Epithelial cell of proximal tubule (primary cell): ENCODE measurements at regions not wholly inside any gene's neighbourhood (a gene's known extent, or its start where the extent isn't known, plus 50 kb on each side); places are given as distances from the start of the nearest gene placed in this dataset.

Experiments used
- DNase-seq: peaks from one replicate; pipeline ENCODE4 v3.0.0-alpha.2; 2011; ENCODE audit warnings: low read depth
- H3K4me3 ChIP-seq: 2 replicates; pipeline ENCODE4 v1.5.1; 2011; ENCODE audit warnings: low read depth, mild to moderate bottlenecking, low read length
- TF ChIP-seq, protein P1 (sequence below): conservative IDR thresholded peaks from 2 replicates; pipeline ENCODE4 v1.5.1; 2012; ENCODE audit warnings: low read depth, mild to moderate bottlenecking, low read length

DNA sequence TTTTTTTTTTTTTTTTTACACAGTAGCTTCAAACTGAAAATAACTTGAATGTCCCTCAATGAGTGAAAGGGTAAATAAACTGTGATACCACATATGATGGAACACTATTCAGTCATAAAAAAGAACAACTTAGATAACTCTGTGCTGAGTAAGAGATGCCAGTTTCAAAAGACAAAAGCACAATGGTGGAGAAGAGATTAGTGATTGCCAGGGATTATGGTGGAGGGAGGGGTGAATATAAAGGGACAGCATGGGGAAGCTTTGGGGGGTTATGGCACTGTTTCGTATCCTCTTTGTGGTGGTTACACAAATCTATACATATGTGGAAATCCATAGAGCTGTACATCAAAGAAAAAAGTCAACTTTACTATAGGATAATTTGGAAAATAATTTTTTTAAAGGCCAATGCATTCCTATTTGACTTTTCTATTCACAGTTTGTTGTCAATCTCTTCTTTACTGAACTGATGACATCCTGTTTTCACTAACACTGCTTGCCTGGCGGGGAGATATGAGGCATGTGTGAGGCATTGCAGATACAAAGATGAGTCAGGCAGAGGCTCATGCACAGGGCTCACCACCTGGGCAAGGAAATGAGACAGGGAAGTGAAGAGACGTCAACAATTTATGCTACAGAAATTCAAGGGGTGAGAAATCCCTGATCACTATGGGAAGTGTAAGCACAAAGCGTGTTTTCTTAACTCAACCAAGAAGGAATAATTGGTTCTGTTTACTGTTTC, 302.7 kb downstream of the DUSP10 start:
- TF ChIP-seq, protein P1, sequence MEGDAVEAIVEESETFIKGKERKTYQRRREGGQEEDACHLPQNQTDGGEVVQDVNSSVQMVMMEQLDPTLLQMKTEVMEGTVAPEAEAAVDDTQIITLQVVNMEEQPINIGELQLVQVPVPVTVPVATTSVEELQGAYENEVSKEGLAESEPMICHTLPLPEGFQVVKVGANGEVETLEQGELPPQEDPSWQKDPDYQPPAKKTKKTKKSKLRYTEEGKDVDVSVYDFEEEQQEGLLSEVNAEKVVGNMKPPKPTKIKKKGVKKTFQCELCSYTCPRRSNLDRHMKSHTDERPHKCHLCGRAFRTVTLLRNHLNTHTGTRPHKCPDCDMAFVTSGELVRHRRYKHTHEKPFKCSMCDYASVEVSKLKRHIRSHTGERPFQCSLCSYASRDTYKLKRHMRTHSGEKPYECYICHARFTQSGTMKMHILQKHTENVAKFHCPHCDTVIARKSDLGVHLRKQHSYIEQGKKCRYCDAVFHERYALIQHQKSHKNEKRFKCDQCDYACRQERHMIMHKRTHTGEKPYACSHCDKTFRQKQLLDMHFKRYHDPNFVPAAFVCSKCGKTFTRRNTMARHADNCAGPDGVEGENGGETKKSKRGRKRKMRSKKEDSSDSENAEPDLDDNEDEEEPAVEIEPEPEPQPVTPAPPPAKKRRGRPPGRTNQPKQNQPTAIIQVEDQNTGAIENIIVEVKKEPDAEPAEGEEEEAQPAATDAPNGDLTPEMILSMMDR: no peak
- H3K4me3 ChIP-seq: no peak overlapping the region
- peak; percentile 77 for DNase-seq

DNA sequence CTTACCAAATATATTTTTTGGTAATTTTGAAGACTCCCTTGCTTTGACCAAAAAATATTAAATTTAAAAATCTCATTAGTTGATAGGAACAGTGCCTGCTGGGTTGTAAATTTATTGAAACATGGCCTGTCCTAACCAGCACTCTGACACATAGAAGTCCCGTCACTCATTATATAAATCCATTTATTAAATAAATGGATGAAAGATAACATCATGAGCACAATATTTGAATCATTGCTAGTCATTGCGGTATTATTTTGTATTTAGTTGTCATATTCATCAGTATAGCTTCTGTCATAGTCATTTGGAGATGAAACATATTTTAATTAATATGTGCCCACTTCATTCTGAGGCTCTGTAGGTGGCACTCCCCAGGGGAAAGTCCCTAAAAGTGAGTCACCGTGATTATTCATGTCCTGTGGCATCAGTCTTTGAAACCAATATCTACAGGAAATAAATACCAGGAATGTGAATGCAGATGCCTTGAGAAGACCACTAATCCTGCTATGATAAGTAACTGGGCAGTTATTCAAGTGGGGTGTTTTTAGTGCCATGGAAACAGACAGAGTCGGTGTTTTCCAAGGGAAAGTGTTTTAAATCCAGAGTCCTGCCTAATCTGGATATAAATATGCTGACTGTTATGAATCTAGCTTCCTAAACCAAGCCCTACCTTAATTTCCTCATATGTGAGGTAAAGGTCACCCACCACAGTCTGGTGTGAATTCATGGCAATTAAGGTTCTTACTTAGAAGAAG, 302.0 kb downstream of the DUSP10 start:
- peak; percentile 98 for DNase-seq
- H3K4me3 ChIP-seq: peak overlapping the region; percentile 12
- TF ChIP-seq, protein P1: no peak

DNA sequence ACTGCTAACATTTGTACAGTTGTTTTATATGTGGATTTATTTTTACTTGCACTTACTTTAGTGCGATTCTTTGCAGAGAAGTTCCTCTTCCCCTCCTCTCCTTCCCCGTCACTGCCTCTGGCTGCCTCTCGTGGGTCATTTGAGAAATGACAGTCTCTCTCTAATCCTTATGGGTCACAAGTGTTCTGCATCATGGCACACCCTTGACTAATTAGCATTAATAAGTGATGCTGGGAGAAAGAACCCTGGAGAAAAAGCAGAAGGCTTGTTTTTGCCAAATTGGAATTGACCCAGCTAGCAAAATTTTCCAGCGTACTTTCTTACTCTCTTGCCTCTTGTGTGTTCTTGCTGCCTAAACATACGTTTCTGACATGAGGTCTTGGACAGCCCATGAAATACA, 301.2 kb downstream of the DUSP10 start:
- peak; percentile 76 for DNase-seq
- TF ChIP-seq, protein P1: peak; percentile 33
- H3K4me3 ChIP-seq: peak overlapping the region; percentile 12

DNA sequence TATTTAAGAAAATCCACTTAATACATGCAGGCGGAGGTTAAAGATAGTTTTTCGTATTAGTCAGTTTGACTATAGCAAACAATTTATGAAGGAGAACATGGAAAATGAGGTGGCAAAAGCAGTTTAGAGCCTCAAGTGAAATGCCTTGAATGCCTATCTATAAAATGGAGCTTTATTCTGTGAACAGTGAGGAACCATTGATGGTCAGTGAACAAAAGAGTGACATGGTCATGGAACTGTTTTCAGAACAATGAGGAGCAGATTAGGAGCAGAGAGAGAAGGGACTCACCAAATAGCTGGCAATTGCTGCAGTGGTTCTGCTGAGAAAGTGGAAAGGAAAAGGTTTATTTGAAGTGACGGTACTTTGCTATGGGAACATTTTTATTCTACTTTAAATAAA, 299.8 kb downstream of the DUSP10 start:
- no peak for DNase-seq
- TF ChIP-seq, protein P1: no peak

DNA sequence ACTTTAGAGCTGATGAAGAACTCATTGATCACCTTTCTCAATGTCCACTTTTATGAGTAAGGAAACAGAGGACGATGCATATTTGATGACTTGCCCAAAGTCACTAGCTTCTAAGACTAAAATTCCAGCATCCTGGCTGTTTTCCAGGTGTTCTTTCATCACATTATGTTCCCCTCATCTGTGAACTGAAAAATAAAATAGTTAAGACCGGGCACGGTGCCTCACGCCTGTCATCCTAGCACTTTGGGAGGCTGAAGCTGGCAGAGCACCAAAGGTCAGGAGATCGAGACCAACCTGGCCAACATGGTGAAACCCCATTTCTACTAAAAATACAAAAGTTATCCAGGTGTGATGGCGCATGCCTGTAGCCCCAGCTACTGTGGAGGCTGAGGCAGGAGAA, 297.5 kb downstream of the DUSP10 start:
- TF ChIP-seq, protein P1: no peak
- no peak overlapping the region for H3K4me3 ChIP-seq
- no peak for DNase-seq

More for the DNA sequence above, 299.8 kb downstream of the DUSP10 start:
- H3K4me3 ChIP-seq: no peak overlapping the region

DNA sequence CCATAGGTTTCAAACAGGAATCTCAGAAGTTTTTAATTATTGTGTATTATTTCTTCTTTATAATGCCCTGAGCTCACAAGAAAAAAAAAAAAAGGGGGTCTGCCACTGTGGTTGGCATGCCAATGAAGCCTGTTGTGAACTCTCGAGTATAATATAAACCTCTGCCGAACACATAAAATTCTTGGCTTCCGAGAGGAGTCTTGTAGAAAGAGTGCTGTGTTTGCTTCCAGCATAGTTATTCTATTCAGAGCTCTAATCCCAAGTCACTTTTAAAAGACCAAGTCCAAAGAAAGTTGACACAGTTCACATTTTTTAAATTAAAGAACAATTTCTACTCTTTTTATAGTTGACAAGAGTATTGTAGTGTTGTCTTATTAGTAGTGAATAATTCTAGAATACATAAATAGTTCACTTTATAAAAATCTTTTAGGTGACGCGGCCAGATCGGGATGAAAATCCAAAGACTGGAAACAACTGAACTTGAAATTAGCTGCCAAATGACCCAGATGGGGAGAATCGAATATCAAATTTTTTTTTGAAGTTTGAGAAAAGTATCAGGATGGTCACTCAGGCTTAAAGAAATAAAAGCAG, 293.2 kb downstream of the DUSP10 start:
- H3K4me3 ChIP-seq: no peak overlapping the region
- DNase-seq: no peak

More for the DNA sequence above, 293.2 kb downstream of the DUSP10 start:
- TF ChIP-seq, protein P1: no peak
